A549 (cell line): ENCODE measurements at regions not wholly inside any gene's neighbourhood (a gene's known extent, or its start where the extent isn't known, plus 50 kb on each side); places are given as distances from the start of the nearest gene placed in this dataset.

Experiments
- ATAC-seq, 2 experiments: fragments of 200-7000 bp in 1 of 2; fragments of >200 bp in 1 of 2; cut with Nextera tagmentation in 1 of 2; cut with Tn5 transposase in 1 of 2; 3 replicates each; pipeline versions ENCODE4 v1.8.0 to v1.9.1; 2018 to 2020; ENCODE audit warnings: mild to moderate bottlenecking in 1 of 2, moderate library complexity in 1 of 2
- CTCF ChIA-PET: fragments of 300-600 bp; sonication (Branson Sonifier 250); formaldehyde crosslinking; extraction: SDS; loops from one replicate; lab custom pipeline; 2021; ENCODE audit warnings: antibody characterized with exemption, inconsistent platforms; lab: Yijun Ruan, JAX
- POLR2A ChIA-PET: fragments of 350-600 bp; formaldehyde crosslinking; extraction: SDS; loops from one replicate; lab custom pipeline; 2021; ENCODE audit warnings: antibody characterized with exemption, inconsistent platforms; lab: Yijun Ruan, JAX
- DNase-seq, 2 experiments: peaks; one replicate each; pipeline versions ENCODE4 v3.0.0 to v3.0.0-alpha.2; 2011 to 2016; ENCODE audit warnings: low read depth in 1 of 2, low spot score in 1 of 2
- FAIRE-seq: peaks from 2 replicates; lab custom pipeline; 2011; peaks lifted over from hg19 to GRCh38; lab: Jason Lieb, UNC
- H3K27ac ChIP-seq, 2 experiments: fragments of >200 bp; sonication (Bioruptor Twin); formaldehyde crosslinking; 3 replicates each; pipeline ENCODE4 v1.5.1; 2016 to 2017
- H3K4me1 ChIP-seq: fragments of >200 bp; sonication (Bioruptor Twin); formaldehyde crosslinking; 3 replicates; pipeline ENCODE4 v1.6.1; 2016
- H3K4me2 ChIP-seq: fragments of >200 bp; sonication (Bioruptor Twin); formaldehyde crosslinking; 3 replicates; pipeline ENCODE4 v1.6.1; 2016
- H3K4me3 ChIP-seq: fragments of >200 bp; sonication (Bioruptor Twin); formaldehyde crosslinking; 3 replicates; pipeline ENCODE4 v1.5.1; 2016
- H3K9me3 ChIP-seq: fragments of >200 bp; sonication (Bioruptor Twin); formaldehyde crosslinking; 3 replicates; pipeline ENCODE4 v1.6.1; 2016
- BCL3 ChIP-seq: fragments of >200 bp; sonication (Bioruptor Twin); formaldehyde crosslinking; IDR thresholded peaks from 3 replicates; pipeline ENCODE4 v1.6.1; 2016
- CBX2 ChIP-seq: fragments of 200-600 bp; sonication (generic); IDR thresholded peaks from 2 replicates; pipeline ENCODE4 v1.6.1; 2016; ENCODE audit warnings: low read depth, mild to moderate bottlenecking, borderline replicate concordance
- CBX8 ChIP-seq: fragments of 200-600 bp; sonication (generic); IDR thresholded peaks from 2 replicates; pipeline ENCODE4 v1.6.1; 2016
- CEBPB ChIP-seq, 2 experiments: fragments of >200 bp in 1 of 2; sonication (Bioruptor Twin) in 1 of 2; formaldehyde crosslinking in 1 of 2; IDR thresholded peaks; 2 replicates each; pipeline ENCODE4 v1.6.1; 2012 to 2016
- EHF ChIP-seq: fragments of 250-450 bp; sonication (Bioruptor Pico); IDR thresholded peaks from 2 replicates; pipeline ENCODE4 v1.5.0; 2020; ENCODE audit warnings: mild to moderate bottlenecking
- EP300 ChIP-seq, 2 experiments: fragments of >200 bp; sonication (Bioruptor Twin); formaldehyde crosslinking; IDR thresholded peaks; 2 replicates in 1 of 2; 3 replicates in 1 of 2; pipeline ENCODE4 v1.6.1; 2016 to 2017
- FOXS1 ChIP-seq: fragments of 250-450 bp; sonication (Bioruptor Pico); IDR thresholded peaks from 2 replicates; pipeline ENCODE4 v1.5.0; 2020; ENCODE audit warnings: mild to moderate bottlenecking, moderate library complexity
- GATA3 ChIP-seq: IDR thresholded peaks from 2 replicates; pipeline ENCODE4 v1.6.1; 2012; ENCODE audit warnings: borderline replicate concordance
- HES2 ChIP-seq: fragments of >200 bp; sonication (Bioruptor Twin); formaldehyde crosslinking; IDR thresholded peaks from 2 replicates; pipeline ENCODE4 v1.6.1; 2016
- HMGXB4 ChIP-seq: fragments of 250-450 bp; sonication (Bioruptor Pico); IDR thresholded peaks from 2 replicates; pipeline ENCODE4 v1.5.0; 2021; ENCODE audit warnings: mild to moderate bottlenecking, moderate library complexity, borderline replicate concordance
- HOXB13 ChIP-seq: fragments of 250-450 bp; sonication (Bioruptor Pico); IDR thresholded peaks from 2 replicates; pipeline ENCODE4 v1.5.0; 2020; ENCODE audit warnings: low read depth, mild to moderate bottlenecking, moderate library complexity
- HOXB5 ChIP-seq: fragments of 250-450 bp; sonication (Bioruptor Pico); IDR thresholded peaks from 2 replicates; pipeline ENCODE4 v1.5.0; 2020; ENCODE audit warnings: mild to moderate bottlenecking, moderate library complexity
- JUNB ChIP-seq: fragments of >200 bp; sonication (Bioruptor Twin); formaldehyde crosslinking; IDR thresholded peaks from 2 replicates; pipeline ENCODE4 v1.6.1; 2016
- MAFK ChIP-seq: fragments of 450-650 bp; IDR thresholded peaks from 2 replicates; pipeline ENCODE4 v1.6.1; 2014; ENCODE audit not compliant: partially characterized antibody
- PBX3 ChIP-seq: IDR thresholded peaks from 2 replicates; pipeline ENCODE4 v1.6.1; 2012
- POLR2AphosphoS2 ChIP-seq: conservative IDR thresholded peaks from 2 replicates; pipeline ENCODE4 v1.6.1; 2012; ENCODE audit warnings: low read length, improper control_type of control experiment, inconsistent platforms
- RARB ChIP-seq: fragments of 250-450 bp; sonication (Bioruptor Pico); IDR thresholded peaks from 2 replicates; pipeline ENCODE4 v1.8.0; 2021; ENCODE audit warnings: mild to moderate bottlenecking, moderate library complexity
- RCOR1 ChIP-seq: fragments of 150-350 bp; IDR thresholded peaks from 2 replicates; pipeline ENCODE4 v1.6.1; 2014; ENCODE audit warnings: antibody characterized with exemption, low read length, low read depth
- TP53 ChIP-seq: fragments of 250-450 bp; sonication (Bioruptor Pico); IDR thresholded peaks from 2 replicates; pipeline ENCODE4 v1.5.0; 2021; ENCODE audit warnings: mild to moderate bottlenecking, moderate library complexity
- ZC3H11A ChIP-seq: fragments of 450-650 bp; IDR thresholded peaks from 2 replicates; pipeline ENCODE4 v1.6.1; 2014; ENCODE audit warnings: antibody characterized with exemption, mild to moderate bottlenecking
- ZSCAN20 ChIP-seq: fragments of 250-450 bp; sonication (Bioruptor Pico); IDR thresholded peaks from 2 replicates; pipeline ENCODE4 v1.8.0; 2022; ENCODE audit warnings: mild to moderate bottlenecking, moderate library complexity
- WGBS: methylation state at CpG from one replicate; pipeline ENCODE4 v1.1.6; 2017; ENCODE audit errors: missing lambda C conversion rate; 5-methylcytosine and 5-hydroxymethylcytosine counted together
- TF ChIP-seq, protein P1 (sequence below): IDR thresholded peaks from 2 replicates; pipeline ENCODE4 v1.6.1; 2012; ENCODE audit warnings: low read depth, borderline replicate concordance
- TF ChIP-seq, protein P2 (sequence below): fragments of >200 bp; sonication (Bioruptor Twin); formaldehyde crosslinking; IDR thresholded peaks from 3 replicates; pipeline ENCODE4 v1.5.1; 2016
- TF ChIP-seq, protein P3 (sequence below): fragments of 150-350 bp; IDR thresholded peaks from 2 replicates; pipeline ENCODE4 v1.6.1; 2014; ENCODE audit warnings: low read depth, mild to moderate bottlenecking, low read length

- CTCF ChIA-PET: no interaction called here
- no peak for TF ChIP-seq HOXB5
- no peak for TF ChIP-seq JUNB
- TF ChIP-seq CBX2: no peak
- no peak for TF ChIP-seq CBX8
- TF ChIP-seq EHF: no peak
- no peak for TF ChIP-seq HMGXB4 (CRISPR knock-in tag)
- TF ChIP-seq PBX3: no peak
- TF ChIP-seq CEBPB (IDR thresholded peaks at IDR 0.05): no peak
- TF ChIP-seq HES2: no peak
- TF ChIP-seq RARB: no peak
- TF ChIP-seq, protein P1, sequence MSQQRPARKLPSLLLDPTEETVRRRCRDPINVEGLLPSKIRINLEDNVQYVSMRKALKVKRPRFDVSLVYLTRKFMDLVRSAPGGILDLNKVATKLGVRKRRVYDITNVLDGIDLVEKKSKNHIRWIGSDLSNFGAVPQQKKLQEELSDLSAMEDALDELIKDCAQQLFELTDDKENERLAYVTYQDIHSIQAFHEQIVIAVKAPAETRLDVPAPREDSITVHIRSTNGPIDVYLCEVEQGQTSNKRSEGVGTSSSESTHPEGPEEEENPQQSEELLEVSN: no peak
- no peak for TF ChIP-seq ZC3H11A
- TF ChIP-seq RCOR1: no peak
- TF ChIP-seq, protein P2, sequence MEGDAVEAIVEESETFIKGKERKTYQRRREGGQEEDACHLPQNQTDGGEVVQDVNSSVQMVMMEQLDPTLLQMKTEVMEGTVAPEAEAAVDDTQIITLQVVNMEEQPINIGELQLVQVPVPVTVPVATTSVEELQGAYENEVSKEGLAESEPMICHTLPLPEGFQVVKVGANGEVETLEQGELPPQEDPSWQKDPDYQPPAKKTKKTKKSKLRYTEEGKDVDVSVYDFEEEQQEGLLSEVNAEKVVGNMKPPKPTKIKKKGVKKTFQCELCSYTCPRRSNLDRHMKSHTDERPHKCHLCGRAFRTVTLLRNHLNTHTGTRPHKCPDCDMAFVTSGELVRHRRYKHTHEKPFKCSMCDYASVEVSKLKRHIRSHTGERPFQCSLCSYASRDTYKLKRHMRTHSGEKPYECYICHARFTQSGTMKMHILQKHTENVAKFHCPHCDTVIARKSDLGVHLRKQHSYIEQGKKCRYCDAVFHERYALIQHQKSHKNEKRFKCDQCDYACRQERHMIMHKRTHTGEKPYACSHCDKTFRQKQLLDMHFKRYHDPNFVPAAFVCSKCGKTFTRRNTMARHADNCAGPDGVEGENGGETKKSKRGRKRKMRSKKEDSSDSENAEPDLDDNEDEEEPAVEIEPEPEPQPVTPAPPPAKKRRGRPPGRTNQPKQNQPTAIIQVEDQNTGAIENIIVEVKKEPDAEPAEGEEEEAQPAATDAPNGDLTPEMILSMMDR: no peak
- no peak for TF ChIP-seq POLR2AphosphoS2
- TF ChIP-seq MAFK: no peak
- no peak for TF ChIP-seq HOXB13 (CRISPR knock-in tag)
- TF ChIP-seq, protein P3, sequence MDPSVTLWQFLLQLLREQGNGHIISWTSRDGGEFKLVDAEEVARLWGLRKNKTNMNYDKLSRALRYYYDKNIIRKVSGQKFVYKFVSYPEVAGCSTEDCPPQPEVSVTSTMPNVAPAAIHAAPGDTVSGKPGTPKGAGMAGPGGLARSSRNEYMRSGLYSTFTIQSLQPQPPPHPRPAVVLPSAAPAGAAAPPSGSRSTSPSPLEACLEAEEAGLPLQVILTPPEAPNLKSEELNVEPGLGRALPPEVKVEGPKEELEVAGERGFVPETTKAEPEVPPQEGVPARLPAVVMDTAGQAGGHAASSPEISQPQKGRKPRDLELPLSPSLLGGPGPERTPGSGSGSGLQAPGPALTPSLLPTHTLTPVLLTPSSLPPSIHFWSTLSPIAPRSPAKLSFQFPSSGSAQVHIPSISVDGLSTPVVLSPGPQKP: no peak
- no peak for ATAC-seq
- Histone ChIP-seq H3K4me2 (no peak overlapping the region), H3K27ac (no peak overlapping the region), H3K4me3 (no peak overlapping the region), H3K4me1 (no peaks in the 10 kb centered on the region), H3K9me3 (no peaks in the 10 kb centered on the region)
- no peak for FAIRE-seq
- no peak for DNase-seq
- 77% methylated on average over 5 of the region's 6 CpGs for WGBS
- POLR2A ChIA-PET: no interaction called here
Observed at GRCh38 chr21:15560383-15561056, 169.3 kb upstream of the USP25 start.

- ChIA-PET CTCF (no interaction called here), POLR2A (no interaction called here)
- Histone ChIP-seq H3K27ac (no peak overlapping the region), H3K4me1 (no peaks in the 10 kb centered on the region), H3K4me2 (no peak overlapping the region), H3K9me3 (no peaks in the 10 kb centered on the region), H3K4me3 (no peak overlapping the region)
- no peak for DNase-seq
- no peak for FAIRE-seq
- TF ChIP-seq EP300 (IDR thresholded peaks at IDR 0.05) (no peak), TP53 (no peak), MAFK (peak; percentile 71), FOXS1 (CRISPR knock-in tag) (no peak), BCL3 (no peak), GATA3 (no peak), ZSCAN20 (CRISPR knock-in tag) (no peak)
- TF ChIP-seq, protein P2: no peak
- ATAC-seq: no peak
Observed at GRCh38 chr21:15562748-15563147, 167.0 kb upstream of the USP25 start.
